Activated gamma-delta T cell treated with Interleukin-2 at 50 U/mL for 16 hours (primary cell): ENCODE measurements at regions not wholly inside any gene's neighbourhood (a gene's known extent, or its start where the extent isn't known, plus 50 kb on each side); places are given as distances from the start of the nearest gene placed in this dataset.
"Not testable (repeated sequence)": the region's sequence is repeated elsewhere in the genome, so short reads cannot be mapped to it uniquely, and the experiment has no call there.

Experiments
- DNase-seq: peaks from one replicate; pipeline ENCODE4 v3.0.0-alpha.2; 2020

DNA sequence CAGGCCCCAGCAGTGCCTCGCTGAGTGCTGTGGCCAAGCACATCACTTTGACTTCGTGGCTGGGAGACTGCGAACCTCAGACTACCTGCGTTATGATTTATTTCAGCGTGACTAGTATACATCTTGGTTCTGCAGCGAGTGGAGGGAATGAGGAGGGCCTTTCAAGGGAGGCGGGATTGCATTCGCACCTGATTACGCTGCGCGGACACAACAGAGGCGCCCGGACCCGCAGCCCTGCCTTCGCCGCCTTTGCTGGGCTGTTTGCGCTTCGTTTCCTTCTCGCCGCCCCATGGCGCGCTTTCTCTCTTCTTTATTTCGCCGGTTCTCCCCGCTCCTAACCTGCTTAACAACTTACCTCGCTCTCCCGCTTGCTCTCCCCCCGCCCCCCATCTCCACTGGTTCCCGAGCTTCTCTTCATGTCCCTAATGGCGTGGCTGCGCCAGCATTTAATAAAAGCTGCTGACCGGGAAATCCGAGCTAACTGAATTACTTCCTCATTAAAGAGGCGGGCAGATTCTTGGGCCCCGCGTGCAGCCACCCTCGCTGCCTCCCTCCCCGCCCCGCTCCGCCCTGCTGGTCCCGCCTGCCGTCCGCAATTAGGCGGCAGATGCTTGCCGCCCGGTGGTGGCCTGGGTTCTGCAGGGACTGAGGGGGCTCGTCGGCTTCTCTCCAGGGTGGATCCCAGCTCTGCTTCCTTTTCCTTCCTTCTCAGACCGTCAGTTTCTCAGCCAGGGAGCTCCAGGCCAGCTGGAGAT, 257.6 kb upstream of the SDK2 start:
- DNase-seq = peak; percentile 22

DNA sequence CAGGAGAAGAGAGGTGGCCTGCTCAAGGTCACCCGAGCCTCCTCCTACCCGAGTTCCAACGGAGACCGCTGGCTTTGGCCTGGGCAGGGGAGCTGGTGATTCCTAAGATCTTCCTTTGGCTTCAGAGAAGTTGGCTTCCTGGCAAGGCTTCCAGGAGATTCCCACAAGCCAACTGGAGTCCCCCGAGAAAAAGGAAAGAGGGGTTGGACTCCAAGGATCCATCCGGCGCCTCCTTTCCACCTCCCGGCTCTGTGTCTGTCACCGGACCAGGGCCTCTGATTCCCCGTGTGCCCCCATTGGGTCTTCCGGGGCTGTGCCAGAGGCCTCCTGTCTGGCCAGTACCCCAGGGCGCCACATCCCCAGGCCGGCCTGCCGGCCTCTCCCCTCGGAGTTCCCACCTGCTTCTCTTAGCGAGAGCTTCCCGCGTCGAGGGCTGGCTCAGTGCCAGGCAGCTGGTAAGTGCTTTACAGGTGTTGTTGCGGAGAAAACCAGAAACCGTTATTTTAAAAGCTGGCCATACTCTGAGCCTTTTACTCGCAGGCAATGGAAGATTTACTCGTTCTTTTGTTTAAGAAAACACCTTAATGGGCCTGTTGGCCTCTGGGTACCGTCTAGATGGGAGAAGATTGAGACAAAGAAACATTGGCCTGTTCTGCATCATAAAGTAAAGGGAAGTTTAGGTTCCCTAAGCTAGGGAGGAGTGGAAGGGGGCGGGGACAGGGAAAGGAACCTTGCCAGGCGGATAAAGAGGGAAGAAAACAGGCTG, 258.4 kb upstream of the SDK2 start:
- no peak for DNase-seq

DNA sequence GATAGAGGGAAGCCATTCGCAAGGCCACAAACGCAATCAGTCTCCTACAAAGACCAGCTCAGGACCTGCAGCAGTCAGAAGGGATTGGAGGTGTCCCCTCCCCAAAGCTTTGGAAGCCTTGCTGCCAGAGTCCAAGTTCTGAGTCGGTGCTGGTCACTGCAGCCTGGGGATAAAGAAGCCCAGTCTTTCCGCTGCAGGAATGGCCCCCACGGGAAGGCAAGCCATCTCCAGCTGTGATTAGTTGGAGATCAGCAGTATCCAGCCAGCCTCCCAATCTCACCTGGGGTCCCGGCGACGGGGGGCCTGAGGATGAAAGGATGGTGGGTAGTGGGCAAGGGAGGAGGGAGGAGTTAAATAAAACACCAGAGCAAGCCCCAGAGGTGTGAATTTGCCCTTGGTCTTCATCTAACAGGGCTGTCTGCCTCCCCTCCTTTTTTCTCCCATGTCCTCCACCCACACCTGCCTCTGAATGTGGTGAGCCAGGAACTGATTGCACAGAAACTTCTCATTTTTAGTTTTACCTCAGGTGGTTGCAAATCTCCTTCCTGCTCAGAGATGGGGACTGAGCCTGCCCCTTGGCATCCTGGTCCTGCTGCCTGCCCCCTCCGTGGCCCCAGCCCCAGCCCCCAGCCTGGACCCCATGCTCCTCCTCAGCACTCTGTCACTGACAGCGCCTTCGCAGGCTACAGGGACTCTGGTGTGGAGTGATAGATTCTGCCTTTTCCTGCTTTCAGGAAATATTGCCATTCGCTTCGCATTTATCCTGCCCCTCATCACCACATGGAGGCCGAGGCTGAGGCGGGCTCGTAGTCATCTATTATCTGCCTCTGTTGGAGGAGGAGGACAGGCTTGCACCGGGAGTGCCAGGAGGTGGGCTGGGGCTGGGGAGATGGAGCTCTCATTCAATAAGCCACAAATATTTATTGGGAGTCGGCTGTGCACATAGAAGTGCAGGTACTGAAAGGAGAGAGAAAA, 262.9 kb upstream of the SDK2 start:
- DNase-seq = no peak

DNA sequence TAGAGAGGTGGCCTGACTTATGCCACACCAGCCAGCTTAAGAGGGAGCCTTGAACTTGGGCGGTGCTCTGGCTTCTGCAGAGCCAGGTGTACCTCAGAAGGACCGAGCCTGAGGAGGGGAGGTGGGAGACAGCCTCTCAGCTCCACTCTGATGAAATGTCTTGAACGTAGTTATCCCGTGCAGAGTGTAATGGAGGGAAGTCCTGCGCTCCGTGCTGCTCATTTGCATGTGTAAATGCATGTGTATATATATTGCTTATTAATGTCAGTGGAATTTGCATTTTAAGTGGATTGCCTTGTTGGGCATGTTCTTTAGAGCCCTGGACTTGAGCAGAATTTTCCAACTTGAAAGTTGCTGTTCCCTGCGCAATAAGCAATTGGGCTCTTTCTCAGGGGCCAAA, 264.9 kb upstream of the SDK2 start:
- DNase-seq = no peak

DNA sequence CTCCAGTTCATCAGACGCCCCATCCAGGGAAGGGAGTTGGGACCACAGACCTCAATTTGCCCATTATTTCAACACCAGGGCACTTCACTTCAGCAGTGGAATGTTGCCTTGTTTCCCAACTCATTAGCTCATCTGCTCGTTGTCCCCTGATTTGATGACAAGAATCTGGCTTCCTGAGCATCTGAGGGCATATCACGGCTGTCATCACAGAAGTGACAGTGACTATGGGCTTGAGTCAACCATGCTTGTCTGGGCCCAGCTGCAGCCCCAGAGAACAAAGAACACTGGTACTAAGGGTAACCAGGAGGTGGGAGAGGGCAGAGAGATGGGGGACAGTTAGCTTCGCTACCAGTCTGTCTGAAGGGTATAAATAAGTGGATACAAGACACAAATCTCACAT, 266.0 kb upstream of the SDK2 start:
- no peak for DNase-seq

DNA sequence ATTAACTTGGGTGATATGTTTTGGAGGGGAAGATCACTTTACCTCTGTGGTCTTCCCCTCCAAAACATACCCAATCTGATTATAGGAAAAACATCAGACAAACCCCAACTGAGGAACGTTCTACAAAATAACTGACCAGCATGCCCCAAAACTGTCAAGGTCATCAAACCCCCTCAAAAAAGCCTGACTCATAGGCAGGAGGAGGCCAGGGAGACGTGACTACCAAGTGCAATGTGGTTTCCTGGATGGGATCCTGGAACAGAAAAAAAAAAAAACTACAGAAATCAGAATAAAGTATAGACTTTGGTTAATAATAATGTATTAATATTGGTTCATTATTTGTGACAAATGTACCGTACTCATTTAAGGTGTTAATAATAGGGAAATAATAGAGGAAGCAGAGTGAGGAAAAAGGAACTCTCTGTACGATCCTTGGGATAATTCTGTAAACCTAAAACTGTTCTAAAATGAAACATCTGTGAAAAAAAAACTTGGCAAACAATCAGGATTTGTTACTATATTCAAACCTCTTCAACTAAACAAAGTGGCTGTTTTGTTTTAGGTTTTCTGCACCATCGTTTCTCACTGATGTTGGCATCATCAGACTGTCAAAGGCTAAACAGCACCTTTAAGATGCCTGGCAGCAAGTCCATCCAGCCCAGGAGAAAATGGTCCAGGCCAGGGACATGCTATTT, 266.7 kb upstream of the SDK2 start:
- no peak for DNase-seq

DNA sequence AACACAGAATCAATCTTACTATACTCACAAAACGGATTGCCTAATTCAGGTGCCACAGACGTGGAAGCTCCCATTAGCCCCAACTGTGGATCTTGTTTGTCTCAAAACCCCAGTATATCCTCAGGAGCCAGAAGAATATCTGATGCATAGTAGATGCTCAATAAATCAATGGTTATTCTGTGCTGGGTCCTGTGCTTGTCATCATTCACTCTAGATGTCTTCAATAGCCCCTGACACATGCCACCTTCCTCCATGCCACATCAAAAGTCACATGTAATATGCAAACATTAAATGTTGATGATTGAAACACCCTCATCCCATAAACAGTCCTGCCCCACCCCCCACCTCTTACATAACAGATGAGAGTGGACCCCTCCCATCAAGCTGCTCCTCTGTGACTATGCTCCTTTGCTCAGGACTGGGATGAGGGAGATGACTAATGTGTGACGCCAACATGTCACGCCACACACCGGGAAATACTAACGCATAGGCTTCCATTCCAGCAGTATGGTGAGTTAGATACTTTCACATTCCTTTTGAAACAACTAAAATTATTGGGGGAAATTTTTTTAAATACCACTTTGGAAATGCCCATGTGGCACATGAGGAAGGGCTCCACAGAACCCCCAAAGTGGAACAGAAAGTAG, 267.6 kb upstream of the SDK2 start:
- no peak for DNase-seq

DNA sequence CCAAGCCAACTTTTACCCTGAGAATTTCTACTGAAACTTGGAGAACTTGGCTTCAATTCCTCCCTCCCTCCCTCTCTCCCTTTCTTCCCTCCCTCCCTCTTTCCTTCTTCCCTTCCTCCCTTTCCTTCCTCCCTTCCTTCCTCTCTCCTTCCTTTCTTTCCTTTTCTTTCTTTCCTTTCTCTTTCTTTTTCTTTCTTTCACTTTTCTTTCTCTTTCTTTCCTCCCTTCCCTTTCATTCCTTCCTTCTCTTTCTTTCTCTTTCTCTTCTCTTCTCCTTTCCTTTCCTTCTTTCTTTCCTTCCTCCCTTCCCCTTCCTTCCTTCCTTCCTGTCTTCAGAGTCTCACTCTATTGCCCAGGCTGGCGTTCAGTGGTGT, 268.1 kb upstream of the SDK2 start:
- no peak for DNase-seq

DNA sequence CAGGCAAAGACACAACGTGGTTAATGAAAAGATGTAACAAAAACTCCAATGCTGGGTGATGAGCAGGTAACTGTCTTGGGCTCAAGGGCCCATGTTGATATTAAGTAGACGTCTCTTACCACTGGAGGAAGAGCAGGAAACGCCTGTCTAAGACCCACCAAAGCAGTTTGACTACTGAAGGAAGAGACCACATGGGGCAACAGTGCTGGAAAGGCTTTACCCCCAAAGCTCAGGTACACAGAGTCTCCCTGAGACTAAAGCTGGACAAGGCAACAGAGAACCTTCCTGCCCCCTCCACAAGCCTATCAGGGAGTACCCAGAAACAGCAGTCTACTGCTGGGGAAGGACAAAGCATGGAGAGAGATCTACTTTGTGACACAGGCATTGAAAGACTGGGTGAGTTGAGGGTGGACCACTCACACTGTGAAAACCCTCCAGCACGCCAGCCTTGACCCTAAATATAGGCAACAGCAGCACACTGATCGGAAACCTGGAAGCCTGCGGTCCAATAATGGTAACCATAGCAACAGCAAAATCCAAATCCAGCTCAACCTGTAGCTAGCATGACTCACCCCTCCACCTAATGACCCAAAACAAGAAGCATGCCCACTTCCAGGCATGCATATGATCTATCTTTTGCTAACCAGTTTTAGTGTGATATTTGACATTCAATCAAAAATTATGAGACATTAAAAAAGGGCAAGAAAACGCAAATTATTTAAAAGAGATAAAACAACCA, 270.5 kb upstream of the SDK2 start:
- DNase-seq = no peak

DNA sequence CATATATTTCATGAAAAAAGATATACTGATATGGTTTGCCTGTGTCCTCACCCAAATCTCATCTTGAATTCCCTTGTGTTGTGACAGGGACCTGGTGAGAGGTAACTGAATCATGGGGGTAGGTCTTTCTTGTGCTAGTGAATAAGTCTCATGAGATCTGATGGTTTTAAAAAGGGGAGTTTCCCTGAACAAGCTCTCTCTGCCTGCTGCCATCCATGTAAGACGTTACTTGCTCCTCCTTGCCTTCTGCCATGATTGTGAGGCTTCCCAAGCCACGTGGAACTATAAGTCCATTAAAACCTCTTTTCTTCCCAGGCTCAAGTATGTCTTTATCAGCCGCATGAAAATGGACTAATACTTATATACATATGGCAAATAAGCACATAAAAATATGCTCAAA, 274.8 kb upstream of the SDK2 start:
- DNase-seq = not testable (repeated sequence)

DNA sequence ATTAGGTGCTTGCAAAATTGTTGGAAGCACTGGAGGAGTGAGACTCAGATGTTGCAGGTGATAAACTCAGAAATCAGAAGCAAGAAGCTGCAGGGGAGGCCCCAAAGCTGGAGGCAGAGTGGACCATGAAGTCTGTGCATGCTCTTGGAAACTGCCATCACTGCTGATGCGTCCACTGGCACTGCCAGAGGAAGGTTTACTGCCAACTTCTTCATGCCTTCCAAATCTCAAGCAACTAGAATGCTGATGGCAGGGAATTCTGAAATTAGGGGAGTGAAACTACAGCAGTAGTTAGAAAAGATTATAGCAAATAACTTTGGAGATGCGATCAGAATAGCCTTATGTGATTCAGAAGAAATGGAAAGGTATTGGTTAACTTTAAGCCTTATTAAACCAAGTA, 277.1 kb upstream of the SDK2 start:
- no peak for DNase-seq

DNA sequence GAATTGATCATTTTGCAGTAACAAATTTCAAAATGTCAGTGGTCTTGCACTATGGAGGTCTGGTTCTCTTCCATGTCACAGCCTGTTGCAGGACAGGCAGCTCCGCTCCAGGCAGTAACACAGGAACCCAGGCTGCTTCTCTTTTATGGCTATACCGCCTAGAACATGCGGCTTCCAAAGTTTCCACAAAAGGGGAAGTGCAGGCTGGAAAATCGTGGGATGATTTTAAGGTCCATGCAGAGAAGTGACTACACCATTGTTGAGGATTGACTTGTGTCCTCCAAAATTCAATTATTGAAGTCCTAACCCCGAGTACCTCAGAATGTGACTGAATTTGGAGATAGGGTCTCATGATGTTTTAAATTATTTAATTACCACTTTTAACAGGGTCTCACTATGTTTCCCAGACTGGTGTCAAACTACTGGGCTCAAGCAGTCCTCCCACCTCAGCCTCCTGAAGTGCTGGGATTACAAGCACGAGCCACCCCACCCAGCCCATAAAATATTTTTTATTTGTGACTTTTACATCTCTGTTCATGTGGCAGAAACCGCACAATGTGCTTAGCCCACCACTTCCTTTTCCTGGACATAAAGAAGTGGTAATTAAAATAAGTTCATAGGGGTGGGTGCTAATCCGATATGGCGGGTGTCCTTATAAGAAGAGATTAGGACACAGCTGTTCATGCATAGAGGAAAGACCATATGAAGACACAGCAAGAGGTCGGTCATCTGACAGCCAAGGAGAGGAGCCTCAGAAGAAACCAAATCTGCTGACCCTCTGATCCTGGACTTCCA, 279.2 kb upstream of the RPL38 start:
- DNase-seq = no peak

DNA sequence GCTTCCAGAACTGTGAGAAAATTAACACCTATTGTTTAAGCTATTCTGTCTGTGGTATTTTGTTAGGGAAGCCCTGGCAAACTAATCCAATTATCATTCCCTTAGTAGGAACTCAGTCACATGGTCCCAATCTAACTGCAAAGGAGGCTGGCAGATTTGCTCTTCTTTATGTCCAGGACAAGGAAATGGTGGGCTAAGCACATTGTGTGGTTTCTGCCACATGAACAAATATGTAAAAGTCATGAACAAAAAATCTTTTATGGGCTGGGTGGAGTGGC, 278.6 kb upstream of the RPL38 start:
- no peak for DNase-seq

DNA sequence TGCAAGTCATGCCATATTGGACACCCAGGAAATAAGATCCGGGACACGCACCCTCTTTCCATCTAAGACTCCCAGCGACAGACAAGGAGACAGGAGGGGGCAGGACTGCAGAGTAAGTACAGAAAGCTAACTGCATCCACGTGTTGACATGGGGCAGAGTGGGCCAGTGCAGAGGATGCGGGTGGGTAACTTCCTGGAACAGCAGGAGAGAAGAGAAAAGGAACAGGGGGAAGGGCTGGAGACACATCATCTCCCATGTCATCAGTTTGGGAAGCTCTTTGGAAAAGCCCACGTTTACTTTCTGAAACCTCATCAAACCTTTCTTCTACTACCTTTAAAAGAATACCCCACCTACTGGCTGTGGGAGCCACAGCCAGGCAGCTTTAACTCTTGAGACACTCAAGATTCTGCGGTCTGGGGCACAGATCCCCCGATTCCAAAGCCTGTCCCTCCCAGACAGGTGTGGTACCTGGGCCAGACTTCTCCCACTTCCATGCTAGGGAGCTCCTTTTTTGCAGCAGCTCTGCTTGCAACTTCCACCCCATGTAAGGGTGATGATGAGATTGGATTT, 273.5 kb upstream of the RPL38 start:
- DNase-seq = no peak

DNA sequence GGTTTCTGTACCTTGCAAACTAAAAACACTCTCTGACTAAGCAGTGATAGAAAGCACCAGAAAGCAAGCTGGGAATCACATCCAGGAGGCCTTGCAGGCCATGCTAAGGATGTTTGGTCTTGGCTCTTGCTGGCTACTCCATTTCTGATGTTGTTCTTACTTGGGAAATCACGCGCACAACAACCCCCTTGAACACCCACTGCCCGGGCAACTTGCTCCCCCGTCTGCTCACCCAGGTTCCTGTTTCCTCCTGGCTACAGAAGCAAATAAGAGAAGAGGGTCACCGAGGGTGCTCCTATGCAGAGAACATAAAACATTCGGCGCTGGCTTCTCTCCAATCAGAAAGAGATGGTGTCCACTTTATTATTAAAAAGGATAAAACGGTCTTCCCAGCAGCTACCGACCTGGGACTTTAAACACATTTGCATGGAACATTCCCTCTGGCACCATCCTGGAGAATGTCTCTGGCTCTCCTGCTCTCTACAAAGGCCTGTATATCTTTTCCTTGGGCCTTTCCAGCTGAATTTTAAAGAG, 271.2 kb upstream of the RPL38 start:
- DNase-seq = no peak

DNA sequence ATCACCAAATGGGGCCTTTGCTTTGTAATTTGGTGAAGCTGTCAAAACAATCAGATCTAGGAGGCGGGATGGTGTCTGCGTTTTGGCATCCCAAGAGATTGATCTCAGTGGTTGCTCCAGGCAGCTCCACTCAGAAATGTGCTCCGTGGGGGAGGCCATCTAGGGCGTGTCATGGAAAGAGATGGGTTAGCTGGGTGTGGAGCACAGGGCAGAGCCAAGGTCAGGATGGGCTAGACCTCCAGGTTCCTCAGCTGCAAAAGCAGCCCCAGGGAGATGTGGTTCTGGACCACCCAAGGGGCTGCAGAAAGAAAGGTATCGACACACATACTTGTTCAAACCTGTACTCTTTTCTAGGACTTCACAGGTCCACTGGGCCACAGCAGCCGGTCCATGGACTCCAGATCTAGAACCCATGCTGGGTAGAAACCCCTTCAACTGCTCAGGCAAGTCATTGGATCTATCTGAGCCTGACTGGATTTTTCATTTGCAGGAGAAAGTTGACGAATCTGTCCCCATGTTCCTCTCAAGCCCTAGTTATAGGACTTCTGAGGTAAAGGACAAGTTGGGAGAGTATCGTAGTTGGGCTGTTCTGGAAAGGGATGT, 270.2 kb upstream of the RPL38 start:
- DNase-seq = no peak

DNA sequence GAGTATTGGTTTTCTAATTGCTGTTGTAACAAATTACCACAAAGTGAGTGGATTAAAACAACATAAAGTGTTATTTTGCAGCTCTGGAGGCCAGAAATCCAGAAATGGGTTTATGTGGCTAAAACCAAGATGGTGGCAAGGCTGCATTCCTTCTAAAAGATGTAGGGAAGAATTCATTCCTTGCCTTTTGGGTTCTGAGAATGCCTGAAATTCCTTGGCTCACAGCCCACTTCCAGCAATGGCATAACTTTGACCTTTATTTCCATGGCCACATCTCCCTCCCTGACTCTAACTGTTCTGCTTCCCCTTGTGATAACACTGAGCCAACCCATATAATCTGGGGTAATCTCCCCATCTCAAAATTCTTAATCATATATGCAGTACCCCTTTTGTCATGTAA, 269.6 kb upstream of the RPL38 start:
- no peak for DNase-seq

DNA sequence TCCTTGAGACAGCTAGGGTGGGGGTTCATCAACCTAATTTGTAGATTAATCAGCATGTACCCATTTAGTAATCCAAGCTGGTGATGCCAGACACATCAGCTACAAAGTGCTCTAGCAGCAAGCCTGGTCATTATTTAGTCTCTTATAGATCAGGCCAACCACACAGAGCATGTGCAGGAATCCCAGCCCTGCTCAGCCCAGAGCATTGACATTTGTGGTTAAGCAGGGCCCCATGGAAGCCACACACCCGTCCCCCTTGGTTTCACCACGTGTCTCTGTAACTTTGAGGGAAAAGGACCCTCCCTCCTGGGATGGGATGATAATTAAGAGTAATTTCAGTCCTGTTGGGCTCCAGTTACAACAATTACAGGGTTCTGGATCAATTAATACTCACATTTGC, 268.8 kb upstream of the RPL38 start:
- no peak for DNase-seq

DNA sequence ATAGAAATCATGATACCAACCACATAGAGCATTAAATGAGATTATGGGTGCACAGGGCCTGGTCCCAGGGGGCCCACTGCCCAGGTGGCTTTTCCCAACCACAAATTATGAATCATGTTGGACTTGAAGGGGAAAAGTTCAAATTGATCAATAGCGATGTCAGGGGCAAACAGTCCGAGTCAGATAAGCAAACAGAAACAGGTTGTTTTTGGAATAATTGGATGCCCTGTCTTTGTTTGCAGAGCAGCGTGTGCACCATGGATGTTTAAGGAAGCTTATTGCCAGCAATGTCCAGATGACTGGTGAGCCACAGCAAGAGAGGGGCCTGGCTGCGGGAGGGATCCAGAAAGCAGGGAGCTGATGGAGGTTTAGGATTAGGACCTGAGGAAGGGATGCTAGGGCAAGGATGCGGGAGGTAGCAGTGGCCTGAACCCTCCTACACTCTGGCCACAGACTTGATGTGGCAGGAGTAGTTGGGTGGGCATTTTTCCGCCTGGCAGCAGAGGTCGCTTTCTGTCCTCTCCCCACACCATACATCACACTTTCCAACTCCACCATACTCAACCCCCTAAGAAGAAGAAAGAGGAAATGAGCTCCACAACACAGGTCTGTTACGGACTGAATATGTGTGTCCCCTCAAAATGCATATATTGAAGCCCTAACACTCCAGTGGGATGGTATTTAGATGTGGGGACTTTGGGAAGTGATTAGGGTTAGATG, 266.4 kb upstream of the RPL38 start:
- no peak for DNase-seq
